HG03378 (cell line): ENCODE measurements at regions not wholly inside any gene's neighbourhood (a gene's known extent, or its start where the extent isn't known, plus 50 kb on each side); places are given as distances from the start of the nearest gene placed in this dataset.

ENCODE experiments used
- ATAC-seq: cut with Tn5 transposase; IDR thresholded peaks from one replicate; pipeline ENCODE4 v1.9.1; 2021; ENCODE audit warnings: mild to moderate bottlenecking, moderate library complexity; ENCODE audit not compliant: unreplicated experiment

DNA sequence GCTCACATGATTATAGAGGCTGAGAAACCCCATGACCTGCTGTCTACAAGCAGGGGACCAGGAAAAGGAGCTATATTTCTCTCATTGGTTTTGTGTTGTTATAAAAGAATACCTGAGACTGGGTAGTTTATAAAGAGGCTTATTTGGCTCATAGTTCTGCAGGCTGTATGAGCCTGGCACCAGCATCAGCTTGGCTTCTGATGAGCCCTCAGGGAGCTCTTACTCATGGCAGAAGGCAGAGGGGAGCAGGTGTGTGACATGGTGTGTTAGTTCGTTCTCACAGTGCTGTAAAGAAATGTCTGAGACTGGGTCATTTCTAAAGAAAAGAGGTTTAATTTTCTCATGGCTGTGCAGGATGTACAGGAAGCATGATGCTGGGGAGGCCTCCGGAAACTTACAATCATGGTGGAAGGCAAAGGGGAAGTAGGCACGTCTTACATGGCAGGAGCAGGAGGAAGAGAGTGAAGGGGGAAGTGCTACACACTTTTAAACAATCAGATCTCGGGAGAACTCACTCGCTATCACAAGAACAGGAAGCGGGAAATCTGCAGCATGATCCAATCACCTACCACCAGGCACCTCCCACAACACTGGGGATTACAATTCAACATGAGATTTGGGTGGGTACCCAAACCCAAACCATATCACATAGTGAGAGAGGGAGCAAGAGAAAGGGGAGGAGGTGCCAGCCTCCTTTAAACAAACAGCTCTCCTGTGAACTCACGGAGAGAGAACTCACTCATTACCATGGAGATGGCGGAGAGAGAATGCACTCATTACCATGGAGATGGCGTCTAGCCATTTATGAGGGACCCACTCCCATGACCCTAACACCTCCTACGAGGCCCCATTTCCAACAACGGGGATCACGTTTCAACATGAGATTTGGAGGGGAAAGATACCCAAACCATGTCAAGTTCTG, 133.4 kb downstream of the JCAD start:
- no peak for ATAC-seq

- no peak for ATAC-seq
These were observed 134.9 kb downstream of the JCAD start for GRCh38 chr10:29924436-29924835.

GRCh38 chr10:29923416-29923965, 135.9 kb downstream of the JCAD start:
- no peak for ATAC-seq

- ATAC-seq = no peak
These were observed 136.5 kb downstream of the JCAD start for GRCh38 chr10:29922892-29923291.

DNA sequence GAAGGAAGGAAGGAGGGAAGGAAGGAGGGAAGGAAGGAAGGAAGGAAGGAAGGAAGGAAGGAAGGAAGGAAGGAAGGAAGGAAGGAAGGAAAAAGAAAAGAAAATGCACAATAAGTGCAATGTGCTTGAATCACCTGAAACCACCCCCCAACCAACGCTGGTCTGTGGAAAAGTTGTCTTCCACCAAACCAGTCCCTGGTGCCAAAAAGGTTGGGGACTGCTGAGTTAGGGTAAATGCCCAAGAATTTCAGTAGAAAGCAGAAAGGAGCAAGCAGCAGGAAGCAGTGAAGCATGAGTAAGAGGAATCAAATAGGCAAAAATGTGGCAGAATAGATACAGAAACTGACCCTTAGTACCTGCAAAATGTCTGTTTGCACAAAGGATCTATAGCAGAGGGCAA, 137.2 kb downstream of the JCAD start:
- ATAC-seq = no peak

DNA sequence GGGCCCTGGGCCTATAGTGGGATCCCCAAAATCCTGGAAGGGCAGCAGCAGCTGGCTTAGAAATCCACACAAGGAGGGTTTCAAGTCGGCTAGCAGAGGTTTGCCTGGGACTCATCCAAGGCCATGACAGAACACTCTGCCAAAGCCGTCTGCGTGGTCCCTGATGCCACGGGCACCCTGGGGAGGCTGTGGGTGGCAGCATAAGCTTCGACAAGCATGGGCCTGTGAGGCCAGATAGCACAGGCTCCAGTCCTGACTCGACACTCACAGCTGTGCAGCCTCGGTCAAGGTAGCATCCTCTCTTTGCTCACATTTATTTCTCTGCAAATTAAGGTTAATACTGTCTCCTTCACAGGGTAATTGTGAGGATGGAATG, 138.3 kb downstream of the JCAD start:
- ATAC-seq = no peak

DNA sequence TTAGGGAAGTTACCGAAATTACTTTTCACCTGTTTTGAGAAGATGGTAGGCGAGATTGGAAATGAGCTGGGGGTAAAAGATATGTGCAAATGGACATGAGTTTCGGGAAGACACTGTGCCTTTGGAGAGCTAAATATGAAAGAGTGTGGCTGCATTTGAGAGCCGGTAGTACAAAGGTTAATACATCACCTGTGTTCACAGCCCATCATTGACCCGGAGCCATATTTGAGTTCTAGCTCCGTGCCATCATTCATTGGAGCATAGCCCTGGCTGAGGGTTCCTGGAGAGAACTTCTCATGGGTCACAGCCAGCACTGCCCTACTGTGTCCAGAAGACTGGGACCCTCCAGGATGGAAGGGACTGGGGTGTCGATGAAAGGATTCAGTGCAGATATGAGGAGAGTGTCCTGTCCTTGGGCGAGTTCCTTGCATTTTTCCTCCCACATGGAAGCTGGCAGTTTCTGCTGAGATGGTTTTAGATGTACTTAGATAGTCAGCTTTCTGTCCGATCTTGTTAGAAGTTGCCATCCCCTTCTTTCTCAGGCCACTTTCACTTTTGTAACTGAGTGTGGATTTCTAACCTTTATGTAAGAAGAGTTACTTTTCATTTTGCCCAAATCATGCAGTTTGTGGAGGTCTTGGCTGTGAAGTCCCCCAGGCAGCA, 138.8 kb downstream of the JCAD start:
- ATAC-seq = no peak

DNA sequence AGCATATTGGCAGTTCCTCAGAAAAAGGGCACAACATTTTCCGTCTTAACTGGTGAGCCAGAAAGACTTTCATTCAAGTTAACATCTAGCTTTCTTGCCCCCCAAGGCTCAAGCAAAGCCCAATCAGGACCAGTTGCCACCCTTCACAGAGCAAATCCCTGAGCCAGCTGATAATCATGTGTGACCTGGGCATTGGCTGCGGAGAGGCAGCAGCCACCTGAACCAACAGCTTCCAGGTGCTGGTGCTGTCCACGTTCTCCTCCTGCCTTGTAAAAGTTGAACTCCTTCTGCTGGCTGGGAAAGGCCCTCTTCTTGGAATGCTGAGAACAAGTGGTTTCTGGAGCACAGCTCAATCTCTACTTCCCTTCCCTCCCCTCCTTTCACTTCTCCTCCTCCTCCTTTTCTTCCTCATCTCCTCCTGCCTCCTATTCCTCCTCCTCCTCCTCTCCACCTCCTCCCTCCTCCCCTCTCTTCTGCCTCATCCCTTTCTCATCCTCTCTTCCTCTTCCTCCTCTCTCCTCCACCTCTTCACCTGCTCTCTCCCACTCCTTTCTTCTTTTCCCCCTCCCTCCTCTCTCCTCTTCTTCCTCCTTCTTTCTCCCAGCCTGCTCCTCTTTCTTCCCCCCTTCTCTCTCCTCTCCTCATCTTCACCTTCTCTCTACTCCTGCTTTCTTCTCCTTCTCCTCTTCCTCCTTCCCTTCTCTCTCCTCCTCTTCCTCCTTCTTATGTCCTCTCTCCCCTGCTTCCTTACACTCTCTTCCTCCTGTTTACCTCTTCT, 140.6 kb downstream of the JCAD start:
- no peak for ATAC-seq

DNA sequence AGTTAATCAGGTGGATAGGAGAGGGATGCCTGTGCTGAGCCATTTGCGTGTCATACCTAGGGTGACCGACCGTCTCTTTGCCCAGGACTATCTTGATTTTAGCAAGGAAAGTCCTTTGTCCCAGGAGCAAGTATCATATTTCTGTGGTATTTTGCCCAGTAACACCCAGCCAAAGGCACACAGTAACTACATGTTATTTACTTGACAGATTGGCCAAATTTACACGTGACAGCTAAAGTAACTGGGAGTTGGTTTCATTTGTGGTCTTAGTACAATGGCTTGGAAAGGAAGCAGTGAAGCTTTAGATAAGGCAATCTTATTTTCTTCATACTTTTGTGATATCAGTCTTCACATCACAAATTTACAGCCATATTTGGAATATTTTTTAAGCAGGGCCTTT, 142.1 kb downstream of the JCAD start:
- ATAC-seq = no peak

GRCh38 chr10:29916669-29917068, 142.7 kb downstream of the JCAD start:
- no peak for ATAC-seq

- ATAC-seq = no peak
These were observed 144.2 kb downstream of the JCAD start for GRCh38 chr10:29914986-29915785.

DNA sequence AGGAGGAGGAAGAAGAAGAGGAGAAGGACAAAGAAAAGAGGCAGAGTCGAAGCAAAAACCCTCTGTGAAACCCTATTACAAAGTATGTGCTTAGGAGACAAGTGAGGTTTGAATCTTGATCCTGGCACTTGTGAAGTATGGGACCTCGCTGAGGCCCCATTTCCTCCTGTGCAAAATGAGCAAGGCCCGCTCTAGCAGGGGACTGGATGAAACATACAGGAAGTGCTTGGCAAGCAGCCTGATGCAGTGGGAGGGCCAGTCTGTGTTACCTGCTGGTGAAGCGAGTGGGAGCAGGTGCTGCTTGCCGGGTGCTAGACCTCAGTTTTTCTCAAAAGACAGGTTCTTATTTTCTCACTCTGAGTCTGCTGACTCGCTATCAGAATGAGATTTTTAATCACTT, 150.4 kb downstream of the JCAD start:
- no peak for ATAC-seq

DNA sequence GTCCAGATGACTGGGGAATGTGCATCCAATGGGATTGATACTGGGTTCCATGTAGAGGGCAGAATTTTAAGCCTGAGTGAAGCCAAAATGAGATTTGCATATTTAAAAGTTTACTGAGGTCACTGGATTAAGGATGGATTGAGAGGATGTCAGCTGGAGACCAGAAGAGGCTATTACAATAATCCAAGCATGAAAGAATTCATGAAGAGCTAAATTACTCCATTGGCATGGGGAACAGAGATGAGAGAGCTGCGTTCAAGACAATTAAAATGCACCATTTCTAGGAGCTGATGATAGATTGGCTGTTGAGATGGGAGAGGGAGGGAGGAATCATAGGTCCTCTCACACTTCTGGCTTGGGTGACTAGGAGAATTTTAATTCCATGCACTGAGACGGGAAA, 158.5 kb downstream of the JCAD start:
- no peak for ATAC-seq

DNA sequence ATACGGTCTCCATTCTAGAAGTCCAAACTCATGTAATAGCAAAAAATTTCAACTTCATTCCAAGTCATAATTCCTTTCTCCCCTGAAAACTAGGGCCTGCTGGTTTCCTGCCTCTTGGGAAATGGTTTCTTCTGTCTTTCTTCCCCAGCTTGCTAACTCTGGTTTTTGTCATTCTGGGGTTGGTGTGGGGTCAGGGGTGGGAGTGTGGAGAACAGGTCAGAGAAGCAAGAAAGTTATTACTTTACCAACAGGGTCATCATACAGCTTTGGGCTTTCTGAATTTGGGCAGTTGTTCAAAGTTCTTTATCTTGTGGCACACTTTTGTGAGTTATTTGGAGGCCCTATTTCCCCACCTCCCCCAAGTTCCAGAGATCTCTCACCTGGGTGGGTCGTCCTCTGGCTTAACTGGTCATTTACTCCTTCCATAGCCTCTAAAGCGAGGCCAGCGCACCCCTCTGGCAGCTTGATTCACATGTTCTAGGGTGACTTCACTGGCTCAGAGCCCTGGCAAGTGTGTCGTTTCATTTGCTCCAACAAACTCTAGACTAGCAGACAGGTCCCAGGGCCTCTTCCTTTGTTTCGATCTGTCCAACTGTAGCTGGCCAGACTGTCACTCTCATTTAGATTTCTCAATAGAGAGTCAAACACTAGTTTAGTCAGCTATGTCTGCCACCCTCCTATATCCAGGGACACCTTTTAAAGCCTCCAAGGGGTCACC, 161.2 kb downstream of the JCAD start:
- no peak for ATAC-seq

GRCh38 chr10:29897430-29897829, 162.0 kb downstream of the JCAD start:
- no peak for ATAC-seq

DNA sequence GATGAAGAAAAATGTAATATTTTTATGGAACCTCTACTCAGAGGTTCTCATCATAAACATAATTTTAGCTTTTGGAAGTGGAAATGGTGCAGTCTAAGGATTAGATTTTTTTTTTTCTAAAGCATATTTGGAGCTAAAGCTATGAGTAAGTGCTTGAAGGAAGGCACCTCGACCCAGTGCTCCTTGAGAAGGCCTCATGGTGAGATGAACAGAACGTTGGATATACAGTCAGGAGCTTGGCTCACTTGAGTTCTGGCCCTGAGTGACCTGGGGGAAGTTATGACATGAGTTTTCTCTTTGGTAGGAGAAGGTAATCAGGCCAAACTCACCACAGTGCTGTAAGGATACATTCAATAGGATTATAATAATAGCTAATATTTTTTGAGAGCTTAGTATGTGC, 163.3 kb downstream of the JCAD start:
- no peak for ATAC-seq

GRCh38 chr10:29895456-29895855, 163.9 kb downstream of the JCAD start:
- no peak for ATAC-seq

- ATAC-seq = no peak
These were observed 171.1 kb downstream of the JCAD start for GRCh38 chr10:29888321-29888720.

DNA sequence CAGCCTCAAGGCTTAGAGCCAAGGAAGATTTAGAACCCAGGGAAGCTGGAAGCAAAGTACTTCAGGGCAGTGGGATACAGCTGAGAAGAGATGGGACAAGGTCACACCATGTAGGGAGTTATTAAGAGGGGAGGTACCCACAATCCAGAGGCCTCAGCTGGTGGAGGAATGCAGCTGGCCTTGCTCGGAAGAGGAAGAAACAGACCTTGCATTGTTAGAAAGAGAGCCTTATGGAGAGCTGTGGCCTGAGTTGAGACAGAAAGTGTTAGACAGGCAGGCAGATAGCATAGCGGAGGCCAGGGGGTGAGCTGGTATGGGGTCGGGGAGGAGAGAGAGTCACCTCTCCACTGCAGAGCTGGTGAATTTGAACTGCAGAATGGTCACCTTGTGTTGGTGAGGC, 173.1 kb downstream of the JCAD start:
- no peak for ATAC-seq

DNA sequence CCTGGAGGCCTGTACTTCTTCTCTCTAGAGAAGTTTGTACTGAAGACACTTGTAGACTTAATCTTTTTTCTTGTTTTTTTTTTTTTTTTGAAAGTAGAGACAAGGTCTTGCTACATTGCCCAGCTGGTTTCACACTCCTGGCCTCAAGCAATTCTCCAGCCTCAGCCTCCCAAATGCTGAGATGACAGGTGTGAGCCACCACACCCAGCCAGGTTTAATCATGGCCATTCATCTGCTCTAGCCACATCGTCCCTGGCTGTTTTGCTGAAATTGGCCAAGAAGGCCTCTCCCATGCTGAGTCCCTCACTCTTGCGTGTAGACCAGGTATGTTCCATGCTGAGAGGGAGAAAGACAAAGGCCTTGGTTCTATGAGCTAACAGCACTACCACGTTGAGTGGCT, 176.2 kb downstream of the JCAD start:
- no peak for ATAC-seq
